Urothelium cell line (cell line): ENCODE measurements at regions not wholly inside any gene's neighbourhood (a gene's known extent, or its start where the extent isn't known, plus 50 kb on each side); places are given as distances from the start of the nearest gene placed in this dataset.

Experiments used
- DNase-seq: peaks from one replicate; pipeline ENCODE4 v3.0.0; 2011; ENCODE audit warnings: low spot score, mixed read lengths
- FAIRE-seq: peaks from 2 replicates; lab custom pipeline; 2011; peaks lifted over from hg19 to GRCh38; lab: Jason Lieb, UNC

- DNase-seq: no peak
- no peak for FAIRE-seq
Measured at GRCh38 chr18:56052202-56052601, 464.2 kb upstream of the TCF4 start.

GRCh38 chr18:56044239-56044638, 456.2 kb upstream of the TCF4 start:
- no peak for FAIRE-seq

DNA sequence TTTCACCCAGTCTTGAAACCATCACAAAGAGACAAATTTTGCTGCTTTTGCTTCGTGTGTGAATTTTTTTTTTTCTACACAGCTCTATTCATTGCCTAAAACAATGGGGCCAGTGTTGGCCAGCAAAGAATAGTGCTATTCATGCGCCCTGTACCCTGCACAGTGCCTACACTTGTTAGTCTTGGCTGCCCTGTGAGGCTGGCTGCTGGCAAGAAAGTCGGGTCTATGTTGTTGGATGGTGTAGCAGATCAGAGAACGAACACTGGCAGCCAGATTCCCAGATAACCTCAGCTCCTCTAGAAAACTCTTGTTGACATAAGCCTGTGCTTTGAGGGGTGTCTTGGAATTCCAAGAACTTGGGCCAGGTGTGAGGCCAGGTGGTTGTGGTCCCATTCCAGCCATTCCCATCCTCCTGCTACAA, 455.7 kb upstream of the TCF4 start:
- peak; percentile 73 for FAIRE-seq
- peak; percentile 52 for DNase-seq

More at GRCh38 chr18:56044239-56044638, 456.2 kb upstream of the TCF4 start:
- no peak for DNase-seq

- FAIRE-seq: no peak
Measured at GRCh38 chr18:56042915-56043536, 455.0 kb upstream of the TCF4 start.

DNA sequence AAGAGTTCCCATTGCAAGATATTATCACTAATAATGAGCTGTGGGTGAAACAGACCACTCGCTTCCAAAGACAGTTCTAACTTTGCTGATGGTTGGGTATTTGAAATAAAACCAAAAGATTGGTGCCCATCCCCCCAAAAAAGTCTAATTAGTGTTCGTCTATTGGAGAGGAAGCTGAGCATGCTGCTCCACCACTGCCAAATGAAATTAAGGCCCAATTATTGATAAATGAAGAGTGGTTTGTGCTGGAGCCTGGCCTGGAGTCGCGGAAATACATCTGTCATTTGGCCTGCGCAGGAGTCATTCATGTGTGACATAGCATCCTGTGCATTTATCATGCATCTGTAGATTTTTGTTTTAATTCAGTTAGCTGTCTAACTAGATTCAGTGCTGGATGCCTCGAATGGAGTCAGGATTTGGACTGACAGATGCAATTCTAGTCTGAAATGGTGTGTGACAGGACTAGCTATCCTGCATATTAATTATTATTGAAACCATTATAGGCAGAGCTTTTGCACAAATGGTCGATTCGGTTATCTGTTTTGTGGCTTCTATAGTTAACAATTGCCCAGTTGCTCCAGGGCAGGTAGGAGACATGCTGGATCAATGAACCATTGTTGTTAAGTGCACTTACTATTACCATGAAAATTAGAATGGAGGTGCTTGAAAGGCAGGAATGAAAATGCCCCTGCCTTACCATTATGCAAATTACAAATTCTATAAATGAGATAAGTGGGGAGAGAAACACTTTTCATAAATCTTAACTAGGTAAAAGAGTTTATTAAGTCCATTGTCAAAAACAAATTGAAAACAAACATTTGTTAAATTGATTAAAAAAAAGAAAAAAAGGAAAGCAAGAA, 450.4 kb upstream of the TCF4 start:
- DNase-seq (no peak), FAIRE-seq (no peak)

More at GRCh38 chr18:56042915-56043536, 455.0 kb upstream of the TCF4 start:
- no peak for DNase-seq

- no peak for FAIRE-seq
- DNase-seq: no peak
Measured at GRCh38 chr18:56036741-56037140, 448.7 kb upstream of the TCF4 start.

GRCh38 chr18:56035546-56035945, 447.6 kb upstream of the TCF4 start:
- no peak for FAIRE-seq
- DNase-seq: no peak

DNA sequence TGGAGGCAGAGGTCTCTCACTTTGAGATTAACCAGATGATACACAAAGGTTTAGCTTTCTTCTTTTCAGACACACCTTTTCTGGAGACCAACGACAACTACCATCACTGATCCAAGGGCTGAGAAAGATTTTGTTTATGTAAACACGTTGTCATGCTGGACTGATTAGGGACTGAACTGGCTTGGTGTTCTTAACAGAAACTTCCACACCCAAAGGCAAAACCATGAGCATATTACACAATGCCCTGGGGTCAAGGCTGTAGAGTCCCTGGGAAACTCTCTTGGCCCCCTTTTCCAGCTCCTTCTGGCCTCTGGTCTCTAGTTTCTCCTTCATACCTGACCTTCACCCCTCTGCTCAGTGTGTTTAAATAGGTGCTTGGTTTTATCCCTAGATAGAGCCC, 447.0 kb upstream of the TCF4 start:
- DNase-seq (no peak), FAIRE-seq (no peak)

DNA sequence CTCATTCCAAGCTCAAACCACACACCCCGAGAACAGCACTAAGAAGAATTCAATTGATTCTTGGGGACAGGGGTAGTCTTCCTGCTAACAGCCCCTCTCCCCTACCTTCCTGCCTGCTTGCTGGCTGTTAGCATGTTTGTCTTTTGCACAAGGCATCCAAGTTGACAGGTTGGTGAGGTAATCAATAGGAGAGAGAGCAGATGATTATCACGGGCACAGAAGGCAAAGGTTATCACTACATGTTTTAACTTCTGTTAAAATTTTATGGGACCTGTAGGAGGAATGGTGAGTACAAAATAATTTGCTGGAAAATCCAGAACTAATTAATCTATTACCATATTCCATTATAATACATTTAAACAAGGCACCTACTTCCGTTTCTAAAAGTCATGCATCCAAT, 442.1 kb upstream of the TCF4 start:
- DNase-seq: no peak
- no peak for FAIRE-seq

DNA sequence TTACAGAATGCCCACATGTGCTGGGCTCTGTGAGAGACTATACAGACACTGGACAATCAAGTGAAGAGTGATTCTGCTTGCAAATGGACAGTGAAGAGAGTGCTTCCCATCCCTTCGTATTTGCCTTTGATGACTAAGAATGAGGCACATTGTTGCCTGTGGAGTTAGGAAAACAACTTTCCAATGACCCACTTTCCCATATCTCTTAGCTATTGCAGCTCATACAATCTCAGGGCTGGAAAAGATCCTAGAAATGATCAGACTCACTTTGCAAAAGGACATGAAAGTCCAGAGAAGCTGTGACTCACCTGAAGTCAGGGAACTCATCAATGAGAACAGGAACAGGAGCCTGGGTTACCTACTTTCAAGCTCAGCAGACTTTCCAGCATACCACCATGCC, 440.5 kb upstream of the TCF4 start:
- FAIRE-seq (no peak), DNase-seq (no peak)

DNA sequence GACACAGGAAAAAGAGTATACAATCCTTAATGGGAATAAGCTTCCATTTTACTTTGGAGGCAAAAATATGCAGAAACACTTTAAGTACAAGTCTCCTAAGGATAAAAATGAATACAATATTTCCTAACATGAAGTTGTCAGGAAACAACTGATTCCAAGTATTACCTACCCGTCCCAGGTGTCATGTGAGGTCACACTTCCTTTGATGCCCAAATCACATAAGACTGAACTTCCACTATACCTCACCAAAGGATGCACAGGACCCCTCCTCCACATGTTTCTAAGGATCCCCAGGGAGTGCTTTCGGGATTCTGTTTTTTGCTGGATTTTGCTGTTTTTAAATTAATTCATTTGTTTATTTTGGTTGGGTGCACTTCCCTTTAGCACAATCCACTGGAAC, 438.5 kb upstream of the TCF4 start:
- FAIRE-seq (no peak), DNase-seq (no peak)

DNA sequence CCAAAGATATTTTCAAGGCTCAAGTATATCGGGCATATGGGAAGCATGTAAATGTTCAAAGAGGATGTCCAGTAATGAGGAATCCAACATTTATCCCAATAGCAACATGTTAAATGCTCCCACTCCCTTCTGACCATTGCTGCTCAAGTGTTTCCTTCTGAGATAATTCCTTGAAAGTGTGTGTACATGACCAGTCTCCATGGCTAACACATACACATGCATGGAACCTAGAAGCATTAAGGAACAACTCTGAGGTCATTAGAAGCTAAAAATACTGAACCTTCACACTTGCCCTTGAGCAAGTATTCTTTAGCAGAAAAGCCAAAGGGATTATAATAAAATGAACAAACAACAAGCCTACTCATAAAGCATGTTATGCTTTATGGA, 433.8 kb upstream of the TCF4 start:
- DNase-seq (no peak), FAIRE-seq (no peak)

DNA sequence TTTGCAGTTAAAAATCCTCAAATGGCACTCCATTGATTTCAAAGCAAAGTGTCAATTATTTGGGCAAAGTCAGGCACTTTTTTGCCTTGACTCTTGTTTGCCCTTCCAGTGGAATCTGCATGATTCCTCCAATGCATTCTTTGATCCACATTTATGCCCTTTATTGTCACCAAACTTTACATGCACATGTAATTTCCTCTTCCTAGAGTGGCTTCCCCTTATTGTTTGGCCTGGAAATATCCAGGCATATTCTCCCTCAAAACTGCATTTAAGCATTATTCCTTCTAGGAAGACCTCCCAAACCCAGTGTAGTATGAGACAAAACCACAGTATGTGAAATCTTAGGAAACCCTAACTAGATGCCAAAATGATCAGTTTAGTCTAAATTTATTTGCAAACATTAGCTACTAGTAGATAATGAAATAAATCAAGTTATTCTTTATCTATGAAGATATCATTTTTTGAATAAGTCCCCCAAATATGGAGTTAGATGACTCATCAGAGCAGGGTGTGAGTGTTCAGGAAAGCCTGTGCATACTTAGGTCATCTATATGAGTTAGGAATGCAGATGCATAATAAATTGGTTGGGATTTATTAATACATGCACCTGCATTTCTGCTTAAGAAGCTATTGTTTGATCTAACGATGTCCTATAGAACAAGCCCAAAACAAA, 433.3 kb upstream of the TCF4 start:
- no peak for FAIRE-seq
- no peak for DNase-seq

DNA sequence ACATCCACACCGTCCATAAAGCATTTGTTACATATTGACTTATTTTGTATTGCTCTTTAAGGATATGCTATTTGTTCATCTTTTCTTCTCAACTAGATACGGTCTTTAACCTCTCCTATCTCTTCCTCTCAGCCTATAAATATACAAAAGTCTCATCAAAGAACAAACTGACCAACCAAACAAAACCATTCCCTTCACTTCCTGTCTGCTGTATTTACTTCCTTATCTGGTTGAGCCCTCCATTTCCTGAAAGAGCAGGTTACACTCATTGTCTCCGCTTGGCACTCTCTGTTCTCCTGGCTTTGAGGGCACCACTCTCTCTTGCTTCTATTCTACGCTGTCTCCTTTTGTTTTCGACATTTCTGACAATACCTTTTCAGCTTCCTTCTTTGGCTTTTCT, 431.9 kb upstream of the TCF4 start:
- DNase-seq: no peak
- FAIRE-seq: no peak

DNA sequence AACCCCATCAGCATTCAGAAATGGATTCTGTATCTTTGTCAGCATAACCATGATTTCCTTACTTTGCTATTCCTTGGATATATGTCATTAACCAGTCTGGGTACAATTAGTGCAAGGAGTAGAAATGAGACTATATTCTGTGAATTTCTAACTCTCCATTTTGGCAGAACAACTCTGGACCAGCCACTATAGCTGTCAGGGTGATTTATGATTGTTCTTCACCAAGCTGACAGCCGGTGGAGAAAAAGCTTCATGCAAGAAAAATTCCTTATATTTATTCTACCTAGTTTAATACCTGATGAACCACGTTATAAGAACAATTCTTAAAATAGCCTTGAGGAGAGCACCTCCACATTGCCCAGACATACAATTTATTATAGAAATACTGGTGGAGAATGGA, 431.2 kb upstream of the TCF4 start:
- FAIRE-seq (no peak), DNase-seq (no peak)

GRCh38 chr18:56009411-56009810, 421.4 kb upstream of the TCF4 start:
- DNase-seq (no peak), FAIRE-seq (no peak)

GRCh38 chr18:56003720-56004088, 415.7 kb upstream of the TCF4 start:
- no peak for FAIRE-seq
- no peak for DNase-seq

GRCh38 chr18:56003009-56003719, 415.2 kb upstream of the TCF4 start:
- FAIRE-seq (no peak), DNase-seq (no peak)

- FAIRE-seq (no peak), DNase-seq (peak; percentile 9)
Measured at GRCh38 chr18:56001576-56001975, 413.6 kb upstream of the TCF4 start.

DNA sequence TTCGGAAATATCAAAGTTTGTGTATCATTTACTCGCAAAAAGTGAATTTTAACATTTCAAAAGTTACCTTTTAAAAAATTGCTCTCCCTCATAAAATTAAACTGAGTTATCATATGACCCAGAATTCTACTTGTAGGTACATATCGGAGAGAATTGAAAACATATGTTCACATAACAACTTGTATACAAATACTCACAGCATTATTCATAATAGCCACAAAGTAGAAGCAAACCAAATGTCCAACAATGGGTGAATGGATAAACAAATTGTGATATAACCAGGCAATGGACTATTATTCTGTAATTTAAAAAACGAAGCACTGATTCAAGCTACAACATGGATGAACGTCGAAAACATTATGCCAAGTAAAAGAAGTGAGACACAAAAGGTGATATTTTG, 412.0 kb upstream of the TCF4 start:
- no peak for FAIRE-seq
- DNase-seq: no peak

- FAIRE-seq (no peak), DNase-seq (no peak)
Measured at GRCh38 chr18:55999641-56000040, 411.6 kb upstream of the TCF4 start.
